NCI-H2227 (cell line): ENCODE measurements at regions not wholly inside any gene's neighbourhood (a gene's known extent, or its start where the extent isn't known, plus 50 kb on each side); places are given as distances from the start of the nearest gene placed in this dataset.

Experiments
- DNase-seq: peaks from one replicate; lab custom pipeline; 2025; ENCODE audit not compliant: unreplicated experiment; lab: John Stamatoyannopoulos, UW

GRCh38 chr5:23368393-23368792 lies 139.0 kb upstream of the PRDM9 start:
- DNase-seq = no peak

GRCh38 chr5:23367874-23368273 lies 139.5 kb upstream of the PRDM9 start:
- DNase-seq = no peak

GRCh38 chr5:23353286-23353685 lies 154.1 kb upstream of the PRDM9 start:
- DNase-seq = no peak

- DNase-seq = no peak
Observed at GRCh38 chr5:23352446-23352845, 155.0 kb upstream of the PRDM9 start.

- DNase-seq = no peak
Observed at GRCh38 chr5:23343121-23343520, 164.3 kb upstream of the PRDM9 start.

GRCh38 chr5:23332650-23333251 lies 174.7 kb upstream of the PRDM9 start:
- peak; percentile 31 for DNase-seq

GRCh38 chr5:23330726-23331125 lies 176.7 kb upstream of the PRDM9 start:
- no peak for DNase-seq

GRCh38 chr5:23319901-23320300 lies 187.5 kb upstream of the PRDM9 start:
- DNase-seq = no peak

GRCh38 chr5:23318960-23319359 lies 188.4 kb upstream of the PRDM9 start:
- DNase-seq = no peak

GRCh38 chr5:23318166-23318565 lies 189.2 kb upstream of the PRDM9 start:
- no peak for DNase-seq

GRCh38 chr5:23316060-23316591 lies 191.3 kb upstream of the PRDM9 start:
- DNase-seq = no peak

- DNase-seq = no peak
Observed at GRCh38 chr5:23314827-23315226, 192.6 kb upstream of the PRDM9 start.

GRCh38 chr5:23305055-23305454 lies 202.4 kb upstream of the PRDM9 start:
- DNase-seq = no peak

- DNase-seq = no peak
Observed at GRCh38 chr5:23303836-23304235, 203.6 kb upstream of the PRDM9 start.

GRCh38 chr5:23303435-23303834 lies 204.0 kb upstream of the PRDM9 start:
- DNase-seq = no peak

- no peak for DNase-seq
Observed at GRCh38 chr5:23302438-23302837, 205.0 kb upstream of the PRDM9 start.

- DNase-seq = no peak
Observed at GRCh38 chr5:23289162-23289561, 218.2 kb upstream of the PRDM9 start.

GRCh38 chr5:23284656-23285055 lies 222.8 kb upstream of the PRDM9 start:
- no peak for DNase-seq

- DNase-seq = no peak
Observed at GRCh38 chr5:23274171-23274570, 233.2 kb upstream of the PRDM9 start.

- DNase-seq = no peak
Observed at GRCh38 chr5:23269981-23270380, 237.4 kb upstream of the PRDM9 start.

GRCh38 chr5:23268136-23268535 lies 239.3 kb upstream of the PRDM9 start:
- DNase-seq = no peak

- no peak for DNase-seq
Observed at GRCh38 chr5:23260621-23261020, 246.8 kb upstream of the PRDM9 start.

GRCh38 chr5:23257656-23258055 lies 249.8 kb upstream of the PRDM9 start:
- DNase-seq = no peak
